ENCODE measurements at regions not wholly inside any gene's neighbourhood (a gene's known extent, or its start where the extent isn't known, plus 50 kb on each side); places are given as distances from the start of the nearest gene placed in this dataset.

- no peak overlapping the region for H3K27ac Mint-ChIP-seq
- H3K4me3 Mint-ChIP-seq, result no peak overlapping the region
- no peaks in the 10 kb centered on the region for H3K36me3 Mint-ChIP-seq (ENCODE audit: low read depth)
- CTCF ChIA-PET, result no interaction called here
- ATAC-seq (no peak), DNase-seq (no peak)
- no peaks in the 10 kb centered on the region for H3K4me1 Mint-ChIP-seq (ENCODE audit: low read depth)
- POLR2A ChIA-PET, result no interaction called here
- peaks cover 4% of the 10 kb centered on the region for H3K9me3 Mint-ChIP-seq (ENCODE audit: insufficient read depth)
- no peaks in the 10 kb centered on the region for H3K27me3 Mint-ChIP-seq (ENCODE audit: low read depth)
Measured at GRCh38 chr1:187878883-187879282, 1050.1 kb downstream of the PLA2G4A start.

GRCh38 chr1:187883356-187883755 lies 1054.6 kb downstream of the PLA2G4A start:
- Mint-ChIP-seq H3K27ac (no peak overlapping the region), H3K27me3 (ENCODE audit: low read depth) (no peaks in the 10 kb centered on the region), H3K4me3 (no peak overlapping the region), H3K36me3 (ENCODE audit: low read depth) (no peaks in the 10 kb centered on the region), H3K9me3 (ENCODE audit: insufficient read depth) (no peaks in the 10 kb centered on the region), H3K4me1 (ENCODE audit: low read depth) (no peaks in the 10 kb centered on the region)
- ChIA-PET POLR2A (no interaction called here), CTCF (no interaction called here)
- ATAC-seq, result no peak
- DNase-seq, result no peak

GRCh38 chr1:187891993-187892682 lies 1063.4 kb downstream of the PLA2G4A start:
- CTCF ChIA-PET, result no interaction called here
- Mint-ChIP-seq H3K9me3 (ENCODE audit: insufficient read depth) (peaks cover 7% of the 10 kb centered on the region), H3K4me3 (no peak overlapping the region)

DNA sequence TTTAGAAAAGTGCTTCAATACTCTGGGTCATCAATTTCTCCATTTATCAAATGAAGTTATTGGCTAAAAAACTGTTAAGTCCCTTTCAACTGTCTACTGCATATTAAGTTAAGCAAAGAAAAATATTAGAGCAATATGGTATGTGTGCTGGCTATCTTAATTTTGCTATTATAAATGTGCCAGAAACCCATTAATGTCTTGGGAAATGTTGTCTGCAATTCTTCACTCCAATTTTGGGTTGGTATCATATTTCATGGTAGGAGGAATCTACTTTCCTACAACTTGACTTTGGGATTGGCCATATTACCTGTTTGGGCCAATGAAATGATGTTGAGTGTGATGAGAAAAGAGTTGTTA lies 1063.9 kb downstream of the PLA2G4A start:
- ATAC-seq, result no peak
- CTCF ChIA-PET, result no interaction called here
- H3K27ac Mint-ChIP-seq, result no peak overlapping the region
- POLR2A ChIA-PET, result no interaction called here
- DNase-seq, result no peak
- H3K4me3 Mint-ChIP-seq, result no peak overlapping the region
- H3K27me3 Mint-ChIP-seq (ENCODE audit: low read depth), result no peaks in the 10 kb centered on the region
- H3K4me1 Mint-ChIP-seq (ENCODE audit: low read depth), result no peaks in the 10 kb centered on the region
- H3K36me3 Mint-ChIP-seq (ENCODE audit: low read depth), result no peaks in the 10 kb centered on the region
- H3K9me3 Mint-ChIP-seq (ENCODE audit: insufficient read depth), result peaks cover 7% of the 10 kb centered on the region

More at GRCh38 chr1:187891993-187892682, 1063.4 kb downstream of the PLA2G4A start:
- Mint-ChIP-seq H3K27me3 (ENCODE audit: low read depth) (no peaks in the 10 kb centered on the region), H3K4me1 (ENCODE audit: low read depth) (no peaks in the 10 kb centered on the region), H3K27ac (no peak overlapping the region), H3K36me3 (ENCODE audit: low read depth) (no peaks in the 10 kb centered on the region)
- no peak for ATAC-seq
- no peak for DNase-seq
- POLR2A ChIA-PET, result no interaction called here

GRCh38 chr1:187893471-187893870 lies 1064.7 kb downstream of the PLA2G4A start:
- peaks cover 7% of the 10 kb centered on the region for H3K9me3 Mint-ChIP-seq (ENCODE audit: insufficient read depth)
- no peak for ATAC-seq
- H3K4me1 Mint-ChIP-seq (ENCODE audit: low read depth), result no peaks in the 10 kb centered on the region
- CTCF ChIA-PET, result no interaction called here
- POLR2A ChIA-PET, result no interaction called here
- H3K36me3 Mint-ChIP-seq (ENCODE audit: low read depth), result no peaks in the 10 kb centered on the region
- no peak for DNase-seq
- H3K4me3 Mint-ChIP-seq, result no peak overlapping the region
- no peaks in the 10 kb centered on the region for H3K27me3 Mint-ChIP-seq (ENCODE audit: low read depth)
- no peak overlapping the region for H3K27ac Mint-ChIP-seq

DNA sequence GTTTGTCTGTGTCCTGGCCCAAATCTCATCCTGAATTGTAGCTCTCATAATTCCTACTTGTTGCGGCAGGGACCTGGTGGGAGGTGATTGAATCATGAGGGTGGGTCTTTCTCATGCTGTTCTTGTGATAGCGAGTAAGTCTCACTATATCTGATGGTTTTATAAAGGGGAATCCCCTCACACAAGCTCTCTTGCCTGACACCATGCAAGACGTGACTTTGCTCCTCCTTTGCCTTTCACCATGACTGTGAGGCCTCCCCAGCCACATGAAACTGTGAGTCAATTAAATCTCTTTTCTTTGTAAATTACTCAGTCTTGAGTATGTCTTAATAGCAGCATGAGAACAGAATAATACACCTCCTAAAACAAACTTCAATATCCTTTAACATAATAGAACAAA lies 1065.6 kb downstream of the PLA2G4A start:
- no peak for ATAC-seq
- peaks cover 7% of the 10 kb centered on the region for H3K9me3 Mint-ChIP-seq (ENCODE audit: insufficient read depth)

GRCh38 chr1:187903223-187903622 lies 1074.5 kb downstream of the PLA2G4A start:
- Mint-ChIP-seq H3K36me3 (ENCODE audit: low read depth) (no peaks in the 10 kb centered on the region), H3K9me3 (ENCODE audit: insufficient read depth) (no peaks in the 10 kb centered on the region), H3K4me1 (ENCODE audit: low read depth) (no peaks in the 10 kb centered on the region), H3K27me3 (ENCODE audit: low read depth) (no peaks in the 10 kb centered on the region), H3K4me3 (no peak overlapping the region), H3K27ac (no peak overlapping the region)
- DNase-seq (no peak), ATAC-seq (no peak)
- ChIA-PET POLR2A (no interaction called here), CTCF (no interaction called here)

More for the DNA sequence above, 1065.6 kb downstream of the PLA2G4A start:
- no peak for DNase-seq
- POLR2A ChIA-PET, result no interaction called here
- no peak overlapping the region for H3K4me3 Mint-ChIP-seq
- H3K4me1 Mint-ChIP-seq (ENCODE audit: low read depth), result no peaks in the 10 kb centered on the region
- CTCF ChIA-PET, result no interaction called here
- no peak overlapping the region for H3K27ac Mint-ChIP-seq
- no peaks in the 10 kb centered on the region for H3K27me3 Mint-ChIP-seq (ENCODE audit: low read depth)
- H3K36me3 Mint-ChIP-seq (ENCODE audit: low read depth), result no peaks in the 10 kb centered on the region

- no peaks in the 10 kb centered on the region for H3K9me3 Mint-ChIP-seq (ENCODE audit: insufficient read depth)
- no peak overlapping the region for H3K27ac Mint-ChIP-seq
- no peaks in the 10 kb centered on the region for H3K27me3 Mint-ChIP-seq (ENCODE audit: low read depth)
- no peaks in the 10 kb centered on the region for H3K36me3 Mint-ChIP-seq (ENCODE audit: low read depth)
- no peak overlapping the region for H3K4me3 Mint-ChIP-seq
- DNase-seq (no peak), ATAC-seq (no peak)
- CTCF ChIA-PET, result no interaction called here
- H3K4me1 Mint-ChIP-seq (ENCODE audit: low read depth), result no peaks in the 10 kb centered on the region
- POLR2A ChIA-PET, result no interaction called here
Measured at GRCh38 chr1:187909382-187909781, 1080.6 kb downstream of the PLA2G4A start.

DNA sequence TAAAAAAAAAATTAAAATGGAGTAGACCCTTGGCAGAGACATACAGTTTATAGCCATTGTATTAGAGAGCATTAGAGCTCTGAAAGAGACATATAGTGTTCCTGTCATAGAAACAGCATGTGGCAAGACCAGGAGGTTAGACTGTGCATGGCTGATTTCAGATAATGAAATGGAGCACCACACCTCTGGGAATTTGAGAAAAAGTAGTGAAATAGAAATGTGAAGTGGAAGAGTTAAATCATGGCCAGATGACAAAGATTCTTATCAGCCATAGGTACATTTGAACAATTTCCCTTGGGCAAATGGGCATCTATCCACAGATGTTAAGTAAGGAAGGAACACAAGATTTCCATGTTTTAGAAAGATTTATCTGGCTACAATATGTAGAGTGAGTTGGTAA lies 1083.1 kb downstream of the PLA2G4A start:
- Mint-ChIP-seq H3K9me3 (ENCODE audit: insufficient read depth) (no peaks in the 10 kb centered on the region), H3K27ac (no peak overlapping the region), H3K27me3 (ENCODE audit: low read depth) (no peaks in the 10 kb centered on the region), H3K4me1 (ENCODE audit: low read depth) (no peaks in the 10 kb centered on the region), H3K36me3 (ENCODE audit: low read depth) (no peaks in the 10 kb centered on the region), H3K4me3 (no peak overlapping the region)
- ChIA-PET POLR2A (no interaction called here), CTCF (no interaction called here)
- DNase-seq (no peak), ATAC-seq (no peak)

- no peaks in the 10 kb centered on the region for H3K27me3 Mint-ChIP-seq (ENCODE audit: low read depth)
- H3K27ac Mint-ChIP-seq, result no peak overlapping the region
- no peaks in the 10 kb centered on the region for H3K36me3 Mint-ChIP-seq (ENCODE audit: low read depth)
- ChIA-PET CTCF (no interaction called here), POLR2A (no interaction called here)
- no peaks in the 10 kb centered on the region for H3K4me1 Mint-ChIP-seq (ENCODE audit: low read depth)
- H3K9me3 Mint-ChIP-seq (ENCODE audit: insufficient read depth), result no peaks in the 10 kb centered on the region
- no peak overlapping the region for H3K4me3 Mint-ChIP-seq
- ATAC-seq, result no peak
- DNase-seq, result no peak
Measured at GRCh38 chr1:187920976-187921375, 1092.2 kb downstream of the PLA2G4A start.

DNA sequence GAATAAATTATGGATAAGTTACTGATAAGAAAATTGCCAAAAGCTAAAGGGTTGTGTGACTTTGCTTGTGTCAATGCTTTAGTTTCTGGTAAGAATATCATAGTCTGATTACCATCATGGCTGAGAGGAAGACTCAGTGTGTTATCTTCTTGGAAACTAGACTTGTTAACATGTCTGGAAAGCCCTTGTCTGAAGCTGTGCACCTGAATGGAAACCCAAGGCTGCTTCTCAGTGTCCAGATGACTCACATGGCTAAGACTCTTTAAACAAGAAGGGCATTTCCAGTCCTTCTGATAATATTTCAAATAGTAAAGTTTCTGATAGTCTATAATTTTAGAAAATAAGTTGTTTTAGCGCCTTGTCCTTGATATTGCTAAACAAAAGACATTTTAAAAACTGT lies 1092.7 kb downstream of the PLA2G4A start:
- Mint-ChIP-seq H3K27ac (no peak overlapping the region), H3K9me3 (ENCODE audit: insufficient read depth) (no peaks in the 10 kb centered on the region), H3K4me3 (no peak overlapping the region), H3K36me3 (ENCODE audit: low read depth) (no peaks in the 10 kb centered on the region), H3K4me1 (ENCODE audit: low read depth) (no peaks in the 10 kb centered on the region), H3K27me3 (ENCODE audit: low read depth) (no peaks in the 10 kb centered on the region)
- ChIA-PET POLR2A (no interaction called here), CTCF (no interaction called here)
- ATAC-seq (no peak), DNase-seq (no peak)

DNA sequence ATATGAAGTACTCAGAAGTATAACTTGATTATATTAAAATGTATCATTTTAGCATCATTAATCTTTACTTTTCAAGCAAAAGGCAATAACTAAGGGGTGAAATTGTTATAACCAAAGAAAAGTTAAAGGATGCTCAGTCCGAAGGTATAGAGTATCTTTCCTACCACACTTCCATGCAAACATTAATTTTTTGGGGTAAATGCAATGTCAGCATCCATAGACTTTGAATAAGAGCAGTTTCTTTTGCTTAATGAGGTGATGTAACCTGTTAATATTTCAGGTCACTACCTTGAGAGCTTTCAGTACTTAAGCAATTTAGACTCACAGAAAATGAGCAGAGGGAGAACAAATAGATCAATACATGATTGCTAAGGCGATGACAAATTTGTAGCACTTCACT lies 1093.5 kb downstream of the PLA2G4A start:
- DNase-seq, result no peak
- Mint-ChIP-seq H3K36me3 (ENCODE audit: low read depth) (no peaks in the 10 kb centered on the region), H3K4me3 (no peak overlapping the region), H3K27ac (no peak overlapping the region), H3K27me3 (ENCODE audit: low read depth) (no peaks in the 10 kb centered on the region), H3K4me1 (ENCODE audit: low read depth) (no peaks in the 10 kb centered on the region), H3K9me3 (ENCODE audit: insufficient read depth) (no peaks in the 10 kb centered on the region)
- ChIA-PET CTCF (no interaction called here), POLR2A (no interaction called here)
- ATAC-seq, result no peak

GRCh38 chr1:187924252-187924651 lies 1095.5 kb downstream of the PLA2G4A start:
- ATAC-seq (no peak), DNase-seq (no peak)
- H3K36me3 Mint-ChIP-seq (ENCODE audit: low read depth), result no peaks in the 10 kb centered on the region
- CTCF ChIA-PET, result no interaction called here
- POLR2A ChIA-PET, result no interaction called here
- H3K27me3 Mint-ChIP-seq (ENCODE audit: low read depth), result no peaks in the 10 kb centered on the region
- H3K27ac Mint-ChIP-seq, result no peak overlapping the region
- no peaks in the 10 kb centered on the region for H3K9me3 Mint-ChIP-seq (ENCODE audit: insufficient read depth)
- no peak overlapping the region for H3K4me3 Mint-ChIP-seq
- no peaks in the 10 kb centered on the region for H3K4me1 Mint-ChIP-seq (ENCODE audit: low read depth)
